Stimulated activated CD8-positive, alpha-beta memory T cell treated with anti-CD3 and anti-CD28 coated beads, Interleukin-15, amount 100 ng/mL, for 24 hours (primary cell): ENCODE measurements at regions not wholly inside any gene's neighbourhood (a gene's known extent, or its start where the extent isn't known, plus 50 kb on each side); places are given as distances from the start of the nearest gene placed in this dataset.

ENCODE experiments used
- DNase-seq: peaks from one replicate; pipeline ENCODE4 v3.0.0-alpha.2; 2020; ENCODE audit warnings: low read depth

- no peak for DNase-seq
Measured at GRCh38 chr22:48979482-48979881, 848.2 kb downstream of the BRD1 start.

GRCh38 chr22:48976556-48977535 is 850.8 kb downstream of the BRD1 start:
- no peak for DNase-seq

GRCh38 chr22:48975886-48976285 is 851.8 kb downstream of the BRD1 start:
- no peak for DNase-seq

GRCh38 chr22:48975316-48975741 is 852.3 kb downstream of the BRD1 start:
- DNase-seq = no peak

GRCh38 chr22:48974443-48975315 is 853.0 kb downstream of the BRD1 start:
- DNase-seq = no peak

- DNase-seq = no peak
Measured at GRCh38 chr22:48973694-48974041, 854.0 kb downstream of the BRD1 start.

- no peak for DNase-seq
Measured at GRCh38 chr22:48972979-48973693, 854.5 kb downstream of the BRD1 start.

- DNase-seq = no peak
Measured at GRCh38 chr22:48968201-48968959, 859.3 kb downstream of the BRD1 start.

GRCh38 chr22:48963405-48963804 is 864.3 kb downstream of the BRD1 start:
- DNase-seq = no peak

GRCh38 chr22:48961705-48962104 is 866.0 kb downstream of the BRD1 start:
- no peak for DNase-seq

- no peak for DNase-seq
Measured at GRCh38 chr22:48960980-48961660, 866.6 kb downstream of the BRD1 start.

- no peak for DNase-seq
Measured at GRCh38 chr22:48960576-48960975, 867.1 kb downstream of the BRD1 start.

GRCh38 chr22:48959496-48959895 is 868.2 kb downstream of the BRD1 start:
- no peak for DNase-seq

- no peak for DNase-seq
Measured at GRCh38 chr22:48957987-48958321, 869.7 kb downstream of the BRD1 start.

- no peak for DNase-seq
Measured at GRCh38 chr22:48957311-48957986, 870.2 kb downstream of the BRD1 start.

- no peak for DNase-seq
Measured at GRCh38 chr22:48955351-48956311, 872.0 kb downstream of the BRD1 start.

- DNase-seq = no peak
Measured at GRCh38 chr22:48954781-48955311, 872.8 kb downstream of the BRD1 start.

- no peak for DNase-seq
Measured at GRCh38 chr22:48953830-48954229, 873.8 kb downstream of the BRD1 start.
